Peyer's patch (tissue), 4 donors: ENCODE measurements at regions not wholly inside any gene's neighbourhood (a gene's known extent, or its start where the extent isn't known, plus 50 kb on each side); places are given as distances from the start of the nearest gene placed in this dataset.
"Not testable (repeated sequence)": the region's sequence is repeated elsewhere in the genome, so short reads cannot be mapped to it uniquely, and the experiment has no call there.

Source experiments
- CTCF ChIP-seq, 6 experiments: fragments of 450-650 bp in 4 of 6; fragments of 200-600 bp in 2 of 6; sonication (generic) in 1 of 6; IDR thresholded peaks; one replicate each; pipeline ENCODE4 v1.5.1; 2017 to 2019; ENCODE audit warnings: antibody characterized with exemption in 6 of 6, mild to moderate bottlenecking in 3 of 6, moderate library complexity in 1 of 6
- POLR2A ChIP-seq, 2 donors: fragments of 450-650 bp; IDR thresholded peaks; one replicate each; pipeline ENCODE4 v1.5.1; 2017; ENCODE audit warnings: antibody characterized with exemption in 2 of 2, mild to moderate bottlenecking in 2 of 2, moderate library complexity in 2 of 2

GRCh38 chr11:71734368-71734767, 98.6 kb upstream of the DEFB108B start:
- TF ChIP-seq CTCF (IDR thresholded peaks at IDR 0.05) = peak in 3 of 6 experiments; percentile 46 to 51 (median 50)
- not testable (repeated sequence) for TF ChIP-seq POLR2A (IDR thresholded peaks at IDR 0.05)
